OCI-LY3 (cell line): ENCODE measurements at regions not wholly inside any gene's neighbourhood (a gene's known extent, or its start where the extent isn't known, plus 50 kb on each side); places are given as distances from the start of the nearest gene placed in this dataset.

ENCODE experiments used
- H2AFZ ChIP-seq: fragments of 200-600, 300-600 bp; shearing (Covaris generic); 2 replicates; pipeline ENCODE4 v1.6.0; 2014; ENCODE audit warnings: antibody characterized with exemption, low read depth, low read length
- H3K27ac ChIP-seq: fragments of 200-600, 300-600 bp; sonication (generic); 2 replicates; pipeline ENCODE4 v1.5.1; 2014; ENCODE audit warnings: mild to moderate bottlenecking, low read length, moderate library complexity, mixed read lengths
- H3K27me3 ChIP-seq: fragments of 200-600, 300-600 bp; sonication (generic); 2 replicates; pipeline ENCODE4 v1.6.1; 2014; ENCODE audit warnings: low read depth, low read length, mixed read lengths
- H3K36me3 ChIP-seq: fragments of 200-600, 300-600 bp; sonication (generic); replicated peaks from 2 replicates; pipeline ENCODE3; 2014; ENCODE audit warnings: low read depth, low read length, mixed read lengths
- H3K4me1 ChIP-seq: fragments of 300-600, 200-600 bp; sonication (generic); 2 replicates; pipeline ENCODE4 v1.6.1; 2014; ENCODE audit warnings: low read length, mixed read lengths
- H3K4me2 ChIP-seq: fragments of 200-600, 300-600 bp; sonication (generic); 2 replicates; pipeline ENCODE4 v1.6.1; 2014; ENCODE audit warnings: low read length, mixed read lengths
- H3K4me3 ChIP-seq: fragments of 300-600, 200-600 bp; sonication (generic); 2 replicates; pipeline ENCODE4 v1.5.1; 2014; ENCODE audit warnings: antibody characterized with exemption, mild to moderate bottlenecking, low read length, moderate library complexity
- H3K79me2 ChIP-seq: fragments of 300-600, 200-600 bp; shearing (Covaris generic); 2 replicates; pipeline ENCODE4 v1.6.1; 2014; ENCODE audit warnings: mild to moderate bottlenecking, low read length, mixed read lengths
- H3K9ac ChIP-seq: fragments of 300-600, 200-600 bp; shearing (Covaris generic); 2 replicates; pipeline ENCODE4 v1.6.0; 2014; ENCODE audit warnings: mild to moderate bottlenecking, low read length, moderate library complexity
- H3K9me3 ChIP-seq: fragments of 200-600, 300-600 bp; shearing (Covaris generic); 2 replicates; pipeline ENCODE4 v1.6.1; 2014; ENCODE audit warnings: low read length, mixed read lengths; ENCODE audit not compliant: insufficient read depth
- H4K20me1 ChIP-seq: fragments of 200-600, 300-600 bp; sonication (generic); 2 replicates; pipeline ENCODE4 v1.6.1; 2016; ENCODE audit warnings: low read length, mixed read lengths; ENCODE audit not compliant: insufficient read depth
- EZH2phosphoT487 ChIP-seq: fragments of 200-600 bp; shearing (Covaris generic); IDR thresholded peaks from 2 replicates; pipeline ENCODE4 v1.6.1; 2018; ENCODE audit warnings: antibody characterized with exemption, mixed run types, low read depth
- TF ChIP-seq, protein P1 (sequence below): fragments of 200-600, 300-600 bp; sonication (generic); IDR thresholded peaks from 2 replicates; pipeline ENCODE4 v1.5.1; 2014; ENCODE audit warnings: antibody characterized with exemption, low read length, low read depth

GRCh38 chr7:86280150-86280549 lies 363.6 kb upstream of the GRM3 start:
- H3K4me3 ChIP-seq, result no peak overlapping the region
- no peaks in the 10 kb centered on the region for H4K20me1 ChIP-seq
- H3K4me1 ChIP-seq, result no peaks in the 10 kb centered on the region
- H3K27ac ChIP-seq, result no peak overlapping the region
- no peak overlapping the region for H3K4me2 ChIP-seq
- no peaks in the 10 kb centered on the region for H3K27me3 ChIP-seq
- H3K9ac ChIP-seq, result no peak overlapping the region
- TF ChIP-seq, protein P1, sequence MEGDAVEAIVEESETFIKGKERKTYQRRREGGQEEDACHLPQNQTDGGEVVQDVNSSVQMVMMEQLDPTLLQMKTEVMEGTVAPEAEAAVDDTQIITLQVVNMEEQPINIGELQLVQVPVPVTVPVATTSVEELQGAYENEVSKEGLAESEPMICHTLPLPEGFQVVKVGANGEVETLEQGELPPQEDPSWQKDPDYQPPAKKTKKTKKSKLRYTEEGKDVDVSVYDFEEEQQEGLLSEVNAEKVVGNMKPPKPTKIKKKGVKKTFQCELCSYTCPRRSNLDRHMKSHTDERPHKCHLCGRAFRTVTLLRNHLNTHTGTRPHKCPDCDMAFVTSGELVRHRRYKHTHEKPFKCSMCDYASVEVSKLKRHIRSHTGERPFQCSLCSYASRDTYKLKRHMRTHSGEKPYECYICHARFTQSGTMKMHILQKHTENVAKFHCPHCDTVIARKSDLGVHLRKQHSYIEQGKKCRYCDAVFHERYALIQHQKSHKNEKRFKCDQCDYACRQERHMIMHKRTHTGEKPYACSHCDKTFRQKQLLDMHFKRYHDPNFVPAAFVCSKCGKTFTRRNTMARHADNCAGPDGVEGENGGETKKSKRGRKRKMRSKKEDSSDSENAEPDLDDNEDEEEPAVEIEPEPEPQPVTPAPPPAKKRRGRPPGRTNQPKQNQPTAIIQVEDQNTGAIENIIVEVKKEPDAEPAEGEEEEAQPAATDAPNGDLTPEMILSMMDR, result no peak
- no peak for TF ChIP-seq EZH2phosphoT487
- H3K9me3 ChIP-seq, result no peaks in the 10 kb centered on the region
- H2AFZ ChIP-seq, result no peak overlapping the region
- no peaks in the 10 kb centered on the region for H3K36me3 ChIP-seq
- no peaks in the 10 kb centered on the region for H3K79me2 ChIP-seq

- H3K79me2 ChIP-seq, result no peaks in the 10 kb centered on the region
- H2AFZ ChIP-seq, result no peak overlapping the region
- no peaks in the 10 kb centered on the region for H3K4me1 ChIP-seq
- H3K9ac ChIP-seq, result no peak overlapping the region
- H3K4me3 ChIP-seq, result no peak overlapping the region
- no peaks in the 10 kb centered on the region for H4K20me1 ChIP-seq
- TF ChIP-seq, protein P1, result no peak
- no peak for TF ChIP-seq EZH2phosphoT487
- no peaks in the 10 kb centered on the region for H3K9me3 ChIP-seq
- no peak overlapping the region for H3K27ac ChIP-seq
- H3K36me3 ChIP-seq, result no peaks in the 10 kb centered on the region
- no peaks in the 10 kb centered on the region for H3K27me3 ChIP-seq
- H3K4me2 ChIP-seq, result no peak overlapping the region
Observed at GRCh38 chr7:86262781-86263180, 380.9 kb upstream of the GRM3 start.

DNA sequence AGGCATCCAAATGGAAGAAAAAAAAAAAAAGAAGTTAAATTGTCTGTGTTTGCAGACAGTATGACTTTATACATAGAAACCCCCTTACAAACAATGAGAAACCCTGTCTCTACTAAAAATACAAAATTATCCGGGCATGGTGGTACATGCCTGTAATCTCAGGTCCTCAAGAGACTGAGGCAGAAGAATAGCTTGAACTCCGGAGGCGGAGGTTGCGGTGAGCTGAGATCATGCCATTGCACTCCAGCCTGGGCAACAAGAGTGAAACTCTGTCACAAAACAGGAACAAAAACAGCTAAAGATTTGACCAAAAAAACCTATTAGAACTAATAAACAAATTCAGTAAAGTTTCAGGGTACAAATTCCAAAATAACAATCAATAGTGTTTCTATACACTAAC lies 385.8 kb upstream of the GRM3 start:
- Histone ChIP-seq H3K9me3 (no peaks in the 10 kb centered on the region), H3K4me1 (no peaks in the 10 kb centered on the region), H2AFZ (no peak overlapping the region), H3K9ac (no peak overlapping the region), H3K79me2 (no peaks in the 10 kb centered on the region), H3K4me2 (no peak overlapping the region), H3K27ac (no peak overlapping the region), H4K20me1 (no peaks in the 10 kb centered on the region), H3K36me3 (no peaks in the 10 kb centered on the region), H3K4me3 (no peak overlapping the region), H3K27me3 (no peaks in the 10 kb centered on the region)
- TF ChIP-seq, protein P1, result no peak
- TF ChIP-seq EZH2phosphoT487, result no peak

GRCh38 chr7:86252406-86252805 lies 391.3 kb upstream of the GRM3 start:
- Histone ChIP-seq H3K79me2 (no peaks in the 10 kb centered on the region), H4K20me1 (no peaks in the 10 kb centered on the region), H2AFZ (no peak overlapping the region), H3K27ac (no peak overlapping the region), H3K4me2 (no peak overlapping the region), H3K27me3 (no peaks in the 10 kb centered on the region), H3K4me1 (peaks cover 13% of the 10 kb centered on the region), H3K4me3 (no peak overlapping the region), H3K36me3 (no peaks in the 10 kb centered on the region), H3K9ac (no peak overlapping the region), H3K9me3 (no peaks in the 10 kb centered on the region)
- TF ChIP-seq, protein P1, result no peak
- no peak for TF ChIP-seq EZH2phosphoT487
